HG02973 (cell line): ENCODE measurements at regions not wholly inside any gene's neighbourhood (a gene's known extent, or its start where the extent isn't known, plus 50 kb on each side); places are given as distances from the start of the nearest gene placed in this dataset.
"Not testable (repeated sequence)": the region's sequence is repeated elsewhere in the genome, so short reads cannot be mapped to it uniquely, and the experiment has no call there.

Experiments
- ATAC-seq: cut with Tn5 transposase; IDR thresholded peaks from one replicate; pipeline ENCODE4 v1.9.1; 2021; ENCODE audit warnings: moderate library complexity; ENCODE audit not compliant: unreplicated experiment

GRCh38 chr5:40233268-40233667 lies 446.4 kb upstream of the PTGER4 start:
- ATAC-seq: no peak

- ATAC-seq: no peak
These were observed 451.8 kb upstream of the PTGER4 start for GRCh38 chr5:40227931-40228330.

GRCh38 chr5:40227366-40227765 lies 452.3 kb upstream of the PTGER4 start:
- ATAC-seq: no peak

GRCh38 chr5:40226906-40227305 lies 452.8 kb upstream of the PTGER4 start:
- ATAC-seq: no peak

GRCh38 chr5:40225147-40225546 lies 454.6 kb upstream of the PTGER4 start:
- ATAC-seq: not testable (repeated sequence)

GRCh38 chr5:40224421-40224820 lies 455.3 kb upstream of the PTGER4 start:
- peak; percentile 21 for ATAC-seq

- peak; percentile 67 for ATAC-seq
These were observed 455.8 kb upstream of the PTGER4 start for GRCh38 chr5:40223884-40224402.

GRCh38 chr5:40221796-40222195 lies 457.9 kb upstream of the PTGER4 start:
- no peak for ATAC-seq

GRCh38 chr5:40221255-40221654 lies 458.5 kb upstream of the PTGER4 start:
- no peak for ATAC-seq

GRCh38 chr5:40220260-40220659 lies 459.5 kb upstream of the PTGER4 start:
- no peak for ATAC-seq

GRCh38 chr5:40217553-40217952 lies 462.2 kb upstream of the PTGER4 start:
- no peak for ATAC-seq

GRCh38 chr5:40210694-40211093 lies 469.0 kb upstream of the PTGER4 start:
- no peak for ATAC-seq

GRCh38 chr5:40206030-40206429 lies 473.7 kb upstream of the PTGER4 start:
- no peak for ATAC-seq

GRCh38 chr5:40204144-40204543 lies 475.6 kb upstream of the PTGER4 start:
- ATAC-seq: no peak

- ATAC-seq: no peak
These were observed 476.8 kb upstream of the PTGER4 start for GRCh38 chr5:40202814-40203440.

GRCh38 chr5:40198736-40199135 lies 481.0 kb upstream of the PTGER4 start:
- no peak for ATAC-seq

GRCh38 chr5:40195574-40195973 lies 484.1 kb upstream of the PTGER4 start:
- not testable (repeated sequence) for ATAC-seq

- ATAC-seq: no peak
These were observed 488.6 kb upstream of the PTGER4 start for GRCh38 chr5:40191150-40191549.

- ATAC-seq: no peak
These were observed 507.0 kb upstream of the PTGER4 start for GRCh38 chr5:40172721-40173120.

GRCh38 chr5:40171971-40172370 lies 507.7 kb upstream of the PTGER4 start:
- no peak for ATAC-seq

- no peak for ATAC-seq
These were observed 512.4 kb upstream of the PTGER4 start for GRCh38 chr5:40167283-40167682.

GRCh38 chr5:40166802-40167201 lies 512.9 kb upstream of the PTGER4 start:
- no peak for ATAC-seq
